ENCODE measurements at regions not wholly inside any gene's neighbourhood (a gene's known extent, or its start where the extent isn't known, plus 50 kb on each side); places are given as distances from the start of the nearest gene placed in this dataset.

DNA sequence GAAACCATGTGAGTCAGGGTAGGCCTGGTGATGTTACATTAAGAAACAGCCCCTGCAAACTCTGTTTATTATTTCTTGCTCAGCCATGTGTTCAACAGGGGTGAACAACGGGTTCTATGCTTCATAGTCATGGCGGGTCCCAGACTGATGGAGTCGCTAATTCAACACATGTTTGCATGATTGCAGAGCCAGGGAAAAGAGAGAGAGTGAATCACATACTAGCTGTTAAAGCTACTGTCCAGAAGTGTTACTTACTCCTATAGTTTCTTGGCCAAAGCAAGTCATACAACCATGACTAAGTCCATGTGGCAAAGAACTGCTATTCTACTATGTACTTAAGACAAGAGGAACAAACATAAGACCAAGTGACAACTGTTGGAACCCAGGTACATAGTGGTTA is 241.2 kb upstream of the SKOR2 start:
- BruUV-seq (replicated peaks), result no TSS peak
- POLR2A ChIA-PET, result no interaction called here
- no peak overlapping the region for H3K27ac ChIP-seq (ENCODE audit: insufficient read depth, low read depth, low read length)
- no peak overlapping the region for H3K4me3 ChIP-seq (replicated peaks in 1 of 3; ENCODE audit: insufficient read depth in 1 of 3, low read depth in 1 of 3, low read length in 3 of 3)
- no peaks in the 10 kb centered on the region for H3K36me3 ChIP-seq (ENCODE audit: control insufficient read depth in 2 of 2, extremely low read depth in 1 of 2, insufficient read depth in 2 of 2, low read length in 2 of 2)
- no peaks in the 10 kb centered on the region for H3K79me2 ChIP-seq (ENCODE audit: control insufficient read depth, insufficient read depth, low read length)
- H3K9me3 ChIP-seq (replicated peaks; ENCODE audit: control insufficient read depth, insufficient read depth, low read length), result no peaks in the 10 kb centered on the region
- no peaks in the 10 kb centered on the region for H4K20me1 ChIP-seq (replicated peaks; ENCODE audit: control insufficient read depth, extremely low read depth, insufficient read depth, low read length)
- TF ChIP-seq POLR2AphosphoS5 (IDR thresholded peaks at IDR 0.05; ENCODE audit: insufficient read depth, low read depth, low read length) (no peak), JUN (IDR thresholded peaks at IDR 0.05; ENCODE audit: borderline replicate concordance, insufficient read depth, insufficient read length, low read depth) (no peak), GATA2 (IDR thresholded peaks at IDR 0.05; ENCODE audit: insufficient read depth, insufficient read length, low read depth, low read length) (no peak)
- TF ChIP-seq, protein P1, sequence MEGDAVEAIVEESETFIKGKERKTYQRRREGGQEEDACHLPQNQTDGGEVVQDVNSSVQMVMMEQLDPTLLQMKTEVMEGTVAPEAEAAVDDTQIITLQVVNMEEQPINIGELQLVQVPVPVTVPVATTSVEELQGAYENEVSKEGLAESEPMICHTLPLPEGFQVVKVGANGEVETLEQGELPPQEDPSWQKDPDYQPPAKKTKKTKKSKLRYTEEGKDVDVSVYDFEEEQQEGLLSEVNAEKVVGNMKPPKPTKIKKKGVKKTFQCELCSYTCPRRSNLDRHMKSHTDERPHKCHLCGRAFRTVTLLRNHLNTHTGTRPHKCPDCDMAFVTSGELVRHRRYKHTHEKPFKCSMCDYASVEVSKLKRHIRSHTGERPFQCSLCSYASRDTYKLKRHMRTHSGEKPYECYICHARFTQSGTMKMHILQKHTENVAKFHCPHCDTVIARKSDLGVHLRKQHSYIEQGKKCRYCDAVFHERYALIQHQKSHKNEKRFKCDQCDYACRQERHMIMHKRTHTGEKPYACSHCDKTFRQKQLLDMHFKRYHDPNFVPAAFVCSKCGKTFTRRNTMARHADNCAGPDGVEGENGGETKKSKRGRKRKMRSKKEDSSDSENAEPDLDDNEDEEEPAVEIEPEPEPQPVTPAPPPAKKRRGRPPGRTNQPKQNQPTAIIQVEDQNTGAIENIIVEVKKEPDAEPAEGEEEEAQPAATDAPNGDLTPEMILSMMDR (IDR thresholded peaks at IDR 0.05; ENCODE audit: extremely low read depth in 1 of 2, insufficient read depth in 1 of 2, low read depth in 1 of 2, low read length in 2 of 2), result no peak
- intact Hi-C loops (cut with micrococcal nuclease) (no loop called here), dilution Hi-C loops (cut with MboI; ENCODE audit: extremely low pct_ligation_motif_present, low sequenced_read_pairs) (no loop called here)
- FAIRE-seq (no peak), DNase-seq (ENCODE audit: low read depth, low spot score) (no peak)
- H3K4me2 ChIP-seq (ENCODE audit: insufficient read depth, low read length), result no peak overlapping the region
- H3K9me1 ChIP-seq (replicated peaks; ENCODE audit: control insufficient read depth, extremely low read depth, insufficient read depth, low read length), result no peaks in the 10 kb centered on the region
- no peaks in the 10 kb centered on the region for H3K27me3 ChIP-seq (ENCODE audit: control insufficient read depth in 2 of 2, insufficient read depth in 2 of 2, low read length in 2 of 2)
- no peak overlapping the region for H3K9ac ChIP-seq (replicated peaks; ENCODE audit: extremely low read depth, insufficient read depth, low read length)
- H3K4me1 ChIP-seq (ENCODE audit: control insufficient read depth, extremely low read depth, insufficient read depth, low read length), result no peaks in the 10 kb centered on the region
- CTCF ChIA-PET, result no interaction called here
- no peak overlapping the region for H2AFZ ChIP-seq (ENCODE audit: low read depth, low read length)

DNA sequence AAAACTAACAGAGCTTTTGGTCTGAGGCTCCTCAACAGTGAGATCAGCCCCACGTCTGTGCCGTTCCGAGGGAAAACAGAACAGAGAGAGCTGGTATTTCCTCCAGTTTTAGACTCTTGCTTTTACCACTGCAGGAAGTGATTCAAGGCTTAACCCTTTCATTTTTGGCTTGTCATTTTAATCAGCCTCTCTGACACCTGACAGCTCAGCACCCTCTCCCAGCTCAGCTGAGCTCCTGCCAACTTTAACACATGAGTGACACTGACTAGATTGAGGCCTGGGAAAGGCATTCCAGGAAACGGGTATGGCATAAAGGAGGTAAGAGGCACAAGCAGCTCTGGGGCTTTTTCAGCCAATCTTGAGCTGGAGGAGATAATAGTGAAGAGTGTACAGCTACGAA is 239.4 kb upstream of the SKOR2 start:
- no peaks in the 10 kb centered on the region for H3K9me3 ChIP-seq (replicated peaks; ENCODE audit: control insufficient read depth, insufficient read depth, low read length)
- BruUV-seq (replicated peaks), result no TSS peak
- intact Hi-C loops (cut with micrococcal nuclease), result no loop called here

More for the DNA sequence above, 239.4 kb upstream of the SKOR2 start:
- H3K27ac ChIP-seq (ENCODE audit: insufficient read depth, low read depth, low read length), result no peak overlapping the region
- no peaks in the 10 kb centered on the region for H3K4me1 ChIP-seq (ENCODE audit: control insufficient read depth, extremely low read depth, insufficient read depth, low read length)
- H3K79me2 ChIP-seq (ENCODE audit: control insufficient read depth, insufficient read depth, low read length), result no peaks in the 10 kb centered on the region
- H3K27me3 ChIP-seq (ENCODE audit: control insufficient read depth in 2 of 2, insufficient read depth in 2 of 2, low read length in 2 of 2), result no peaks in the 10 kb centered on the region
- no peaks in the 10 kb centered on the region for H3K9me1 ChIP-seq (replicated peaks; ENCODE audit: control insufficient read depth, extremely low read depth, insufficient read depth, low read length)
- H3K4me3 ChIP-seq (replicated peaks in 1 of 3; ENCODE audit: insufficient read depth in 1 of 3, low read depth in 1 of 3, low read length in 3 of 3), result no peak overlapping the region
- POLR2A ChIA-PET, result no interaction called here
- CTCF ChIA-PET, result no interaction called here
- H3K9ac ChIP-seq (replicated peaks; ENCODE audit: extremely low read depth, insufficient read depth, low read length), result no peak overlapping the region
- FAIRE-seq (no peak), DNase-seq (ENCODE audit: low read depth, low spot score) (peak; percentile 6)
- TF ChIP-seq FOS (IDR thresholded peaks at IDR 0.05; ENCODE audit: borderline replicate concordance, insufficient read depth, low read length) (peak; percentile 27), EZH2 (IDR thresholded peaks at IDR 0.05; ENCODE audit: borderline replicate concordance, low read depth, low read length, severe bottlenecking) (no peak)
- no peak overlapping the region for H3K4me2 ChIP-seq (ENCODE audit: insufficient read depth, low read length)
- dilution Hi-C loops (cut with MboI; ENCODE audit: extremely low pct_ligation_motif_present, low sequenced_read_pairs), result no loop called here
- no peak overlapping the region for H2AFZ ChIP-seq (ENCODE audit: low read depth, low read length)
- H3K36me3 ChIP-seq (ENCODE audit: control insufficient read depth in 2 of 2, extremely low read depth in 1 of 2, insufficient read depth in 2 of 2, low read length in 2 of 2), result no peaks in the 10 kb centered on the region
- no peaks in the 10 kb centered on the region for H4K20me1 ChIP-seq (replicated peaks; ENCODE audit: control insufficient read depth, extremely low read depth, insufficient read depth, low read length)
